IPS-18a (cell line): ENCODE measurements at regions not wholly inside any gene's neighbourhood (a gene's known extent, or its start where the extent isn't known, plus 50 kb on each side); places are given as distances from the start of the nearest gene placed in this dataset.
A peak's percentile ranks its signal among the peaks of the same experiment; 100 is the strongest.
"Not testable (repeated sequence)": the region's sequence is repeated elsewhere in the genome, so short reads cannot be mapped to it uniquely, and the experiment has no call there.

ENCODE experiments used
- H3K27ac ChIP-seq: one replicate; pipeline ENCODE4 v1.5.1; 2013; ENCODE audit warnings: low read length
- H3K27me3 ChIP-seq: one replicate; pipeline ENCODE4 v1.6.1; 2013; ENCODE audit warnings: mild to moderate bottlenecking, low read length; ENCODE audit not compliant: control insufficient read depth, insufficient read depth
- H3K36me3 ChIP-seq: one replicate; pipeline ENCODE4 v1.6.1; 2013; ENCODE audit warnings: low read depth, low read length; ENCODE audit not compliant: control insufficient read depth
- H3K4me1 ChIP-seq: one replicate; pipeline ENCODE4 v1.6.1; 2013; ENCODE audit warnings: low read depth, low read length; ENCODE audit not compliant: control insufficient read depth
- H3K4me3 ChIP-seq: one replicate; pipeline ENCODE4 v1.5.1; 2013; ENCODE audit warnings: low read length
- H3K9ac ChIP-seq: one replicate; pipeline ENCODE4 v1.6.1; 2013; ENCODE audit warnings: mild to moderate bottlenecking, low read length, moderate library complexity
- H3K9me3 ChIP-seq: one replicate; pipeline ENCODE4 v1.6.1; 2013; ENCODE audit warnings: low read depth, low read length; ENCODE audit not compliant: control insufficient read depth

DNA sequence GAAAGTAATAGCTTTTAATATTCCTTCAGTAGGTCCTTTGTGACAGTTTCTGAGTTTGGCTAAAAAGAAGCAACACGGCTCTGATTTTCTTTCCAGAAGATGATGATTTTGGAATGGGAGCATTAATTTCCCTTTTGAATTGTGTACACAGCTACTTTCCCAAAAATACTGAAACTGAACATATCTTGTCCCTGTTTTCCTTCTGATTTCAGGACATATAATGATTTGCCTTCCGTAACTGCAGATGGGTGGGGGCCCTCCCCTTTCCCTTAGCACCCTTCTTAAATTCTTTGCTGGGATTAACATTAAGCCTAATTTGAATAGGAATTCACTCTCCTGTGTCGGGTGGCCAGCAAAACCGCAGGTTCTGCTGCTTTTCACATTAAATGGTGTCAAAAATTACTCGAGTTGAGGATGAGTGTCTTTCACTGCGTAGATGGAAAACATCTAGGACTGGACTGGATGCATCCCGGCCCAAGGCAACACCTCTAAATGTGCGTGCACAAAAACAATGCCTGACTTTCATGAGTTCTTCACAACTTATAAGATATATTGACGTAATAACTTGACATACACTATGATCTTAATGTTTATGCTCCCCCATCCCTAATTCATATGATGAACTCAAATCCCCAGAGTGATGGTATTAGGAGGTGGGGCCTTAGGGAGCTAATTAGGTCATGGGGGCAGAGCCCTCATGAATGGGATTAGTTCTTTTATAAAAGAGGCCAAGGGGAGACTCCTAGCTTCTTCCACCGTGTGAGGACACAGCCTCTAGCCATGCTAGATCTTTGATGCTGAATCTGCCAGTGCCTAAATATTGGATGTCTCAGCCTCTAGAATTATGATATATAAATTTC lies 158.1 kb downstream of the AEBP2 start:
- no peak overlapping the region for H3K9ac ChIP-seq
- no peaks in the 10 kb centered on the region for H3K27me3 ChIP-seq
- no peaks in the 10 kb centered on the region for H3K9me3 ChIP-seq
- peaks cover 15% of the 10 kb centered on the region for H3K4me1 ChIP-seq
- H3K4me3 ChIP-seq = no peak overlapping the region
- no peak overlapping the region for H3K27ac ChIP-seq
- H3K36me3 ChIP-seq = no peaks in the 10 kb centered on the region

DNA sequence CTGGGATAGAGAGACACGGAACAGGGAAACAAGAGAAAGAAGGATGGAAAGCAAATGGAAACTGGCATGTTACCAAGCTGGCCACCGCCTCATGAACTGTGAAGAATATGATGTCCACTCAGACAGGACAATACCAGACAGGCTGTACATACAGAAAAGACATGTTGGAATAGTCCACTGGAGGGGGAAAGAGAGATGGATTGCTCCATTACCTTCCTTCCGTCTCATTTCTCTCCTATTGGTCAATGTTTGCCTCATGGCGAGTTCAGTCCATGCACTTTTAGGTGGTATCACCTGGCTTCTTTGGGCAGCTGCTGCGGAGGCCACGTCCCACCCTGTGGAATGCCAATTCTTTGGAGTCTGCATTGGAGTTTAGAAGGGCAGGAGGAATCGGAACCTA lies 166.4 kb downstream of the AEBP2 start:
- no peak overlapping the region for H3K27ac ChIP-seq
- no peak overlapping the region for H3K9ac ChIP-seq
- no peaks in the 10 kb centered on the region for H3K4me1 ChIP-seq
- H3K9me3 ChIP-seq = no peaks in the 10 kb centered on the region
- no peak overlapping the region for H3K4me3 ChIP-seq
- no peaks in the 10 kb centered on the region for H3K36me3 ChIP-seq
- no peaks in the 10 kb centered on the region for H3K27me3 ChIP-seq

DNA sequence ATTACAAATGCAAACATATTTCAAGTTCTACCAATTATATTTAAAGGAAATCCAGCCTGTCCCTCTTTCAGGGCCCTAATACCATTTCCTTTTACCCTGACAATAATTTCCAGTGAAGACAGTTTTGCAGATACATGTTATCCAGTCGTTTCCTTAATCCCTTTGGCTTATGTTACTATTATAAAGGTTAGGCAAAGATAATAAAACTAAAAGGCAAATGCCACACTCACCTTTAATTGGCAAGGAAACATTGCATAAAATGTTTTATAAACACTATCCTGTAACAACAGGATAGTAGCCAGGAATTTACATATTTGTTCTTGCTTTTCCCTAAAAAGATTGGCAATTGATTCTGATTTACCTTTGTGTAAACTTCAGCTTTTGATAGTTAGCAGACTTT lies 168.7 kb downstream of the AEBP2 start:
- Histone ChIP-seq H3K36me3 (no peaks in the 10 kb centered on the region), H3K4me3 (no peak overlapping the region), H3K9ac (no peak overlapping the region), H3K4me1 (no peaks in the 10 kb centered on the region), H3K27me3 (no peaks in the 10 kb centered on the region), H3K9me3 (no peaks in the 10 kb centered on the region), H3K27ac (no peak overlapping the region)

DNA sequence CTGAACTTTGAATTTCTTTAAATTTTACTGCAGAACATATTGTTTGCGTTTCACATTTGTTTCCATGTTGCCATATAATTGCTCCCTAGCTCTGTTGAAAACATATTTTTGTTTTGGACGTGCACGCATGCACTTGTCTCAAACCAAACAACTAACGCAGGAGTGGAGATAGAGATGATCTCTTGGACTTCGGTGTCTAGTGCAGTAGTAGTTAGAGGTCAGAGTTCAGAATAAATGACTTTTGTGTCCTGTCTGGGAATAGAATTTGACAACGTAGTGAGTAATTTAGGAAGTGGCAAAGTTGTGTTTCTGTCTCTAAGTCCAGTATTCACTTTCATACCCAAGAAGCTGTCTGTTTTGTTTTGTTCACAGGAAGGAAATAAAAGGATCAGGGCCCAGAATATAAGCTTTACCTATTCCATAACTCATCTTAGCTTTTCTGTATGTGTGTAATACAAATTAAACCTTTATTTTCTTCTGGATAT lies 173.8 kb downstream of the AEBP2 start:
- Histone ChIP-seq H3K4me3 (no peak overlapping the region), H3K27ac (no peak overlapping the region), H3K9ac (no peak overlapping the region), H3K9me3 (no peaks in the 10 kb centered on the region), H3K36me3 (no peaks in the 10 kb centered on the region), H3K4me1 (peaks cover 11% of the 10 kb centered on the region), H3K27me3 (no peaks in the 10 kb centered on the region)

DNA sequence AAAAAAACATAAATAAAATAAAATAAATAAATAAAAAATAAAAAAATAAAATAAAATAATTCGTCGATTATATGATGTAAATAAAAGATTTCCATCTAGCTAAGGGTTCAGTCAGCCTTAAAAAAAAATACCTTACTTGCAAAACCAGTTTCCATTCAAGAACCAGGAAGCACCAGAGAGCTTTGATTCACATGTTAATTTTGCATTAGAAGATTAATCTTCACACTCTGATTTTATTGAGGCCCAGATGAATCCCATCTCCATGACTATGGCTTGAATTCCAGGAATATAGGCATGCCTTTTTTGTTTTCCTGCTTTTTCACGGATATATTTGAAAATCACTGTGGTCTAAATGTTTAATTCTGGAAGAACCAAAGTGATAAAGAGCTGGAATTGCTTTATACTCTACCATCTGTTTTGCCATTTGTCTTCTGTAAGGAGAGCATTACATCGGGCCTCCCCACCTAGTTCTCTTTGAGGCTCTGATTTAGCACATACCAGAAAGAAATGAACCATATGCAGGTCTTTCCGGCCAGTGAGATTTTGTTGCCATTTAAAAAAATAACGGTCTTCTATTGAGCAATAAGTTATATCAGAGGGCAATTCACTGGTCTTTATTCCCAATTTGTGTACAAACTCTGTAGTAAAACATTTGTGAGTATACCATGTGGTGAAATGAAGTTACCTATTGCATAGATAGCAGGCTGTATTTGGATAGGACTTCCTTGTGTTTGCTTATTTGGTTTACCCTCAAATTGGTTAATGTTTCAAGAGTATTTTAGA lies 175.5 kb downstream of the AEBP2 start:
- peak overlapping the region; percentile 30 for H3K27ac ChIP-seq
- H3K4me1 ChIP-seq = peaks cover 11% of the 10 kb centered on the region
- no peaks in the 10 kb centered on the region for H3K9me3 ChIP-seq
- H3K36me3 ChIP-seq = no peaks in the 10 kb centered on the region
- no peak overlapping the region for H3K9ac ChIP-seq
- no peaks in the 10 kb centered on the region for H3K27me3 ChIP-seq
- no peak overlapping the region for H3K4me3 ChIP-seq

DNA sequence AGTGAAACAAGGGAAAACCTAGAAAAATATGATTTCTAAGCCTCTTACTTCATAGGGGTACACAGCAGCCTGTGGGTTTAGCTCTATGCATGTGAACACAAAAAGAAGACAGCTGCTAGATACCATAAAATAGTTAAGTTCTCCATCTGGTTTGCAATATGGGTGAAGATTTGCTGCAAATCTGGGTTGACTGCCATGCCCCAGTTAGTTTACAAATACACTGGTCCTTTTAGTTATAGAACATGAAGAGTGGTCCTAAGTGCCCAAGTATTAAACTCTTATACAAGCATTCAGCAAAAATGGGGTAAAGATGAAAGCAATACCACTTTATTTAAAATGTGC lies 176.1 kb downstream of the AEBP2 start:
- Histone ChIP-seq H3K9me3 (no peaks in the 10 kb centered on the region), H3K36me3 (no peaks in the 10 kb centered on the region), H3K4me1 (peaks cover 11% of the 10 kb centered on the region), H3K27me3 (no peaks in the 10 kb centered on the region), H3K9ac (no peak overlapping the region), H3K27ac (peak overlapping the region; percentile 30), H3K4me3 (no peak overlapping the region)

DNA sequence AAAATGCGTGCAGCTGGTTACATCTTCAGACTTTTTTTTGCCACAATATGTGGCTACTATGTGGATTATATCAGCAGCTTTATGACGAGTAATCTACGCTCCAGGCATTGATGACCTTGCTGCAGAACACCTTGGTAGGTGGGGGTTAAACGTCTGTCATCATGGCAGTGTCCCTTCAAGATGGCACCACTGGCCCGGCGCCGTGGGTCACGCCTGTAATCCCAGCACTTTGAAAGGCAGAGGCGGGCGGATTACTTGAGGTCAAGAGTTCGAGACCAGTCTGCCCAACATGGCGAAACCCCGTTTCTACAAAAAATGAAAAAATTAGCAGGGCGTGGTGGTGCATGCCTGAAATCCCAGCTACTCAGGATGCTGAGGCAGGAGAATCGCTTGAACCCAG lies 177.5 kb downstream of the AEBP2 start:
- Histone ChIP-seq H3K27me3 (no peaks in the 10 kb centered on the region), H3K4me1 (peaks cover 11% of the 10 kb centered on the region), H3K36me3 (no peaks in the 10 kb centered on the region), H3K9ac (no peak overlapping the region), H3K9me3 (no peaks in the 10 kb centered on the region), H3K27ac (no peak overlapping the region), H3K4me3 (no peak overlapping the region)

DNA sequence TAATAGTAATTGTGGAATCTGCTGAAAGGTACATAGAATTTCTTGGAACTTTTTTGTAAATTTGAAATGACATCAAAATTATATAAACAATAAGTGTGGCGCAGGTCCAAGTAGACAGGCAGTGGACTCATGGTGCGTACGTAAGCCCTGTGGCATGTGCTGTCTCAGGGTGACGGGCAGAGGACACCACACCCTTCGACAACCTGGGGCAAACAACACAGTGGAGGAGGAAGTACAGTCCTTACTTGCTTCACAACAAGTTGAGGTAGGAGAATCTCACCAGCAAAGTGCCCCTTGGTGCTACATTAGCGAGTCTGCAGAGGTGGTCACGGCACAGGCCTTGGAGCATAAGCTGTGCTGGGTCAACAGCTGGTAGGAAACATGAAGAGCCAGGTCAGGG lies 180.9 kb downstream of the AEBP2 start:
- no peaks in the 10 kb centered on the region for H3K36me3 ChIP-seq
- H3K4me3 ChIP-seq = no peak overlapping the region
- no peaks in the 10 kb centered on the region for H3K27me3 ChIP-seq
- H3K4me1 ChIP-seq = peaks cover 5% of the 10 kb centered on the region
- H3K9ac ChIP-seq = no peak overlapping the region
- no peak overlapping the region for H3K27ac ChIP-seq
- no peaks in the 10 kb centered on the region for H3K9me3 ChIP-seq

DNA sequence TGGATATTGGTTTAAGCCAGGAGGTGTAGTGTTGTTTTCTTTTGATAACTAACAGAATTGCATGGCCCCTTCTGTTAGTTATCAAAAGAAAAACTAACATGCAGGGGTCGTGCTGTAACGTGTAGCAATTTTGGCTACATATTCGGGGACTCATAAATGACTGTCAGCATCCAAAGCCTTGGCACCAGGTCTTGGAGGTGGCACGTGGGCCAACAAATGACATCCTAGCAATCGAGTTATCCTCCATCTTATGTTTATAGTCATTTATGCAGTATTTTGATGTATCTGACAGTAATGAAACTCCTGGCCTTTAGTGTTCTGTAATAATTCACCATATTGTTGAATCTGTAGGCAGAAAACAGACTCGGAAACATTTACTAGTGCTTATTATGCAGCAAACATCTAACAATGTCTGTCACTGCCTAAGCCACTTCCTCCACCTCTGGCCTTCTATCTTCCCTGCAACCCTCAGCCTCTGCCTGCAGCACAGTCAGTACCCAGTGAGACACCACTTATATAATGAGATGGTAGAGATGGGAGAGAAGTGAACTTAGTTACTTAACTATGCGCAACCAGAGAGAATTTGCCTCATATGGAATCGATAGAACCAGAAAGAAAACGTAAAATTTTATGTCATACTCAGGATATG lies 184.6 kb downstream of the AEBP2 start:
- Histone ChIP-seq H3K9ac (no peak overlapping the region), H3K4me3 (no peak overlapping the region), H3K36me3 (no peaks in the 10 kb centered on the region), H3K4me1 (no peaks in the 10 kb centered on the region), H3K27me3 (no peaks in the 10 kb centered on the region), H3K9me3 (no peaks in the 10 kb centered on the region), H3K27ac (no peak overlapping the region)

DNA sequence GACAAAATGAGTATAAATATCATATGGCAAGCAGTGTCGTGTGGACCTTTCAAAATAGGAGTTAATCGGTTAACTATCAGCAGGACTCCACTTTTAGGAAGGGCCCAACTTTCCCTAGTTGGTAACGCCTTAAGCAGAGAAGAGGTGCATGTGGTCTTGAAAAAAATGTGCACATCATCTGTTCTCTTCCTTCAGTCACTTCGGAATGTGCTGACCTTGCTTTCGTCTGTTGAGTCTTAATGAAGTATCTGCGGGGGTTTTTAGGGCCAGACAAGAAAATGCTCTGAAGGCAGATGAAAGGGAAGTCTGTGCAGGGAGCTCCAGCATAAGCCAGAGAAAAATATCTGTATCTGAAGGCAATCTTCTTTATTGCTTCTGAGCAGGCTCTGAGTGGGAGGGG lies 185.2 kb downstream of the AEBP2 start:
- no peak overlapping the region for H3K4me3 ChIP-seq
- no peak overlapping the region for H3K27ac ChIP-seq
- no peaks in the 10 kb centered on the region for H3K36me3 ChIP-seq
- H3K9ac ChIP-seq = no peak overlapping the region
- no peaks in the 10 kb centered on the region for H3K9me3 ChIP-seq
- no peaks in the 10 kb centered on the region for H3K27me3 ChIP-seq
- H3K4me1 ChIP-seq = no peaks in the 10 kb centered on the region

DNA sequence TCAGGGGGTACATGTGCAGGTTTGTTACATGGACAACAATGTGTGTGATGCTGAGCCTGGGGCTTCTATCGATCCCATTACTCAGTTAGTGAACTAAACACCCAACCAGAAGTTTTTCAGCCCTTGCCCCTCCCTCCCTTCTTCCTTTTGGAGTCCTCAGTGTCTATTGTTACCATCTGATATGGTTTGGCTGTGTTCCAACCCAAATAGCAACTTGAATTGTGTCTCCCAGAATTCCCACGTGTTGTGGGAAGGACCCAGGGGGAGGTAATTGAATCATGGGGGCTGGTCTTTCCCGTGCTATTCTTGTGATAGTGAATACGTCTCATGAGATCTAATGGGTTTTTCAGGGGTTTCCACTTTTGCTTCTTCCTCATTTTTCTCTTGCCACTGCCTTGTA lies 186.3 kb downstream of the AEBP2 start:
- H3K27ac ChIP-seq, H3K36me3 ChIP-seq, H3K4me1 ChIP-seq, H3K9ac ChIP-seq, H3K27me3 ChIP-seq, H3K9me3 ChIP-seq, H3K4me3 ChIP-seq: not testable (repeated sequence)
